Activated CD4-positive, CD25-positive, alpha-beta regulatory T cell treated with anti-CD3 and anti-CD28 coated beads, Interleukin-2, amount 50 U/mL, for 16 hours (primary cell): ENCODE measurements at regions not wholly inside any gene's neighbourhood (a gene's known extent, or its start where the extent isn't known, plus 50 kb on each side); places are given as distances from the start of the nearest gene placed in this dataset.
"Not testable (repeated sequence)": the region's sequence is repeated elsewhere in the genome, so short reads cannot be mapped to it uniquely, and the experiment has no call there.

Experiments
- DNase-seq: peaks from one replicate; pipeline ENCODE4 v3.0.0-alpha.2; 2020; ENCODE audit warnings: low read depth, low spot score

DNA sequence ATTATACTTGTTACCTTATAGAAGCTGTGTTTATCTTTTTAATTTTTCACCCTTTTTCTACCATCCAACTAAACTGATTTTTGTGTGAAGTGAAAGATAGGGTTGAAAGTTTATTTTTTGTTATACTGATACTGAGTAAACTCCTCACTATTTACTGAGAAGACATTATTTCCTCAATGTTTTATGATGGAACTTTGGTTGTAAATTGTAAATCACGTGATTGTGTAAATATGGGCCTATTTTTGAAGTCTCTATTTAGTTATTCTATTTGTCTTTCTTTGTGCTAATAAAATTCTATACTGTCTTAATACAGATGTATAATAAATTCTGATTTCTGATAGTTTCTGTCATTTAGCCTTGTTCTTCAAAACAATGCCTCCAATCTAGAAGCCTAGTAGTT lies 697.2 kb upstream of the SLC8A1 start:
- no peak for DNase-seq

DNA sequence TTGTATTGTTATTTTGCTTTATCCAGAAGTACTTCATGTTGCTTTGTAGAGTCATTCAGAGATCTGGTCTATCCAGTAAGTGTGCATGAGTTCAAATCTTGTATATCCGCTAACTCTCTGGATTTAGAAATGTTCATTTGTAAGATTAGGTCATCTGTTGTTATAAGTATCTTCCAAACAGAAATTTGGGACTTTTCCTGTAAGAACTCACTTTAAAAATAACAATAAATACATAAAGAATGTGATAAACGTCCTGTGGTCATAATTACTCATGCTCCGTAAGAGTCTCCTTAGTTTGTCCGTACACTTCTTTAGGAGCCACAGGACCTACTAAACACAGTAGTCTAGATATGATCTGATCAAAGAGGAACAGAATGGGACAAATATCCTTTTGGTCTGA lies 699.9 kb upstream of the SLC8A1 start:
- no peak for DNase-seq

- no peak for DNase-seq
Observed at GRCh38 chr2:41152318-41152717, 700.4 kb upstream of the SLC8A1 start.

- no peak for DNase-seq
Observed at GRCh38 chr2:41160439-41160838, 708.5 kb upstream of the SLC8A1 start.

- DNase-seq, result no peak
Observed at GRCh38 chr2:41167014-41167413, 715.1 kb upstream of the SLC8A1 start.

- no peak for DNase-seq
Observed at GRCh38 chr2:41169744-41170143, 717.9 kb upstream of the SLC8A1 start.

DNA sequence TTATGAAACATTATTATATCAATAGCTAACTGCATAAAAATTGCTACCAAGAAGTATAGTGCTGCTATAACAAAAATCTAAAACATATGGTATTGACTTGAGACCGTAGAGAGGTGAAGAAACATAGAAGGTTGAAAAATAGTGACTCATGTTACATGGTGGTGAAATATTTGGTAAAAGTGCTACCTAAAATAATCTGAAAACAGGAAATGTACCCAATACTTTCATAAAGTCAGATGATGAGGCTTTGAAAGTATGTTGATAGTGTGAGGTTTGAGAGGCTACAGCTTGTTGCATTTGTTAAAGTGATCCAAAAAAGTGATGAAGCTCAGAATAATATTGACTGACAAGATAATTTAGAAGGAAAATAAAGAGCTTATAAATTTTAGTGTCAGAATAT lies 718.7 kb upstream of the SLC8A1 start:
- no peak for DNase-seq

GRCh38 chr2:41180387-41180786 lies 728.5 kb upstream of the SLC8A1 start:
- no peak for DNase-seq

- DNase-seq, result no peak
Observed at GRCh38 chr2:41182961-41183360, 731.1 kb upstream of the SLC8A1 start.

- no peak for DNase-seq
Observed at GRCh38 chr2:41187376-41188122, 735.7 kb upstream of the SLC8A1 start.

DNA sequence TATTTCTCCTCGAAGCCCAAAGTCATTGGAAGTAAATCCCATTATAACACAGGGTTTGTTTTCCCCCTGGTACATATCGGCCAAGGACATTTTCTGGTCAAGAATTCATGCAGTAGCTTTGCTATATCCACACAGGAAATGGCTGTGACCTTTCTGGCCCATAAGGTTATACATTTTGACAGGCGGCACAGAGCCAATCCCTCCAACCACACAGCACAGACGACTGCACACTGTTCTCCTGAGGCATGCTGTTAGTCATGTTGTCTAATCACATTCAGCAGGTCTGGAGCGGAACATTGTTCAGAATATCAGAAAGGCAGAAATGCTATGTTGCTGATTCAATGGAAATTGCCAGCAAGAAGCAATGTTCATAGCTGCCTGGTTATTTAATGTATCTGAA lies 742.3 kb upstream of the SLC8A1 start:
- DNase-seq, result no peak

DNA sequence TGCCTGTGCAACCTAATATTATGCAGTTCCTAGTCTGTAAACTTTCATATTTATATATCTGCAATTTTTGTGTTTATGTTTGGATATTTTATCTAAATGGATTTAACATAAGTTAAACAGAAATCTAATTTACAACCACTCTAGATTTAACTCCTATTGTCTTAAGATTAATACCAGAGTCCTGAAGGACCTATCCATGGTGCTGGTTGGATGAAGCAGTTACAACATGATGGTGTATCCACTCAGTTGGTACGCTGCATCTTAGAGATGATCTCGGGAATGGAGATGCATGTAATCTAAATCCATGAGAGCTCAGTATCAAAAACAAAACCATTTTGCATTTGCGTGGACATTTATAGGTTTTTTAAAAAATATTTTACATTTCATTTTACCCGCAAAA lies 745.9 kb upstream of the SLC8A1 start:
- no peak for DNase-seq

- no peak for DNase-seq
Observed at GRCh38 chr2:41199334-41199733, 747.4 kb upstream of the SLC8A1 start.

GRCh38 chr2:41204315-41204714 lies 752.4 kb upstream of the SLC8A1 start:
- no peak for DNase-seq

DNA sequence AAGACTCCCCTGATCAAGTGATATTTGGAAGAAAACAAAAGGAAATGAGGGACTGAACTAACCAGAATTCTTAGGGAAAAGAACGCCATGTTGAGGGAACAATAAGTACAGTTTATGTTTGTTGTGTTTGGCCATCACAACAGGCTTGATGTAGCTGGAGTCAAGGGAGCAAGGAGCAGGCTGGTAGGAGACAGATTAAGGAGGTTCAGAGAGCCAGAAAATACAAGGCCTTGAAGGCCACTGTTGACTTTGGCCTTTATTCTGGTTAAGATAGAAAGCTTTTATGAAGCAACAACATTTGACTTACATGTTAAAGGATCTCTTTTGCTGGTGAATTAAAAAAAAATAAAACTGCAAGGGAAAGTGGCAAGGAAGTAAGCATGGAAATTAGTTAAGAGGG lies 754.1 kb upstream of the SLC8A1 start:
- DNase-seq, result no peak

DNA sequence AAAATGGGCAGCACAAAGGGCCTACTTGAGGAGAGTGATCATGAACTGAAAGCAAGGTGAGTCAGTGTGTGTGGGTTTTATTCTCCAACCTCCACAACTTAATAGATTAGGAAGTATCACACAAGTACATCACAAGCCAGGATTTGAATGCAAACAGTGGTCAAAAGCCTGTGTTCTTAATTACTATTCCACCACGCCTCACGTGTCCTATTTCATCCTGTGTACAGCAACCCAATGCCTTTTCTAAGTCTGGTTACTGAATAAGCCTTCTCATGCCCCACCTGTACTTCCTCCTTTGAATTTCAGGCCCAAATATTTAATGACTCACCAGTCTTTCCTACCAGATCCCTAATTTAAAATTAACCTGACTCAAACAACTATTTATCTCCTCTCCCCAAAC lies 755.7 kb upstream of the SLC8A1 start:
- DNase-seq, result no peak

- not testable (repeated sequence) for DNase-seq
Observed at GRCh38 chr2:41210030-41210429, 758.1 kb upstream of the SLC8A1 start.

GRCh38 chr2:41216978-41217377 lies 765.1 kb upstream of the SLC8A1 start:
- no peak for DNase-seq

GRCh38 chr2:41222593-41222992 lies 770.7 kb upstream of the SLC8A1 start:
- DNase-seq, result no peak

DNA sequence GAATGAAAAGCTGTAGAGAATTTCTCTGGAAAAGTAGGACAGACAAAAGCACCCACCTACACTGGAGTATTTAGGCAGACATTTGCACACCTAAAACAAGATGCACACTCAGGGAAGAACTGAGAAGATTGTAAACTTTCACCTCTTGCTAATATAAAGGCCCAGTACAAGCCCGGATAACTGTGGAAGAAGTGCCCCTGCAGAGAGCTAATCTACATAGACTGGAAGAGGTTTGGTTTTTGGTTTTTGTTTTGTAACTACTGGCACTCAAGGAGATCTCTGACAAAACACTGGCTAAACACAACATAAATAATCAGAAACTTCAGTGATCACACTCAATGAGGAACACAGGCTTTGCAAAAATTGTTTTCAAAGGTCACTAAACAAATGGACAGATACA lies 782.2 kb upstream of the SLC8A1 start:
- DNase-seq, result no peak

DNA sequence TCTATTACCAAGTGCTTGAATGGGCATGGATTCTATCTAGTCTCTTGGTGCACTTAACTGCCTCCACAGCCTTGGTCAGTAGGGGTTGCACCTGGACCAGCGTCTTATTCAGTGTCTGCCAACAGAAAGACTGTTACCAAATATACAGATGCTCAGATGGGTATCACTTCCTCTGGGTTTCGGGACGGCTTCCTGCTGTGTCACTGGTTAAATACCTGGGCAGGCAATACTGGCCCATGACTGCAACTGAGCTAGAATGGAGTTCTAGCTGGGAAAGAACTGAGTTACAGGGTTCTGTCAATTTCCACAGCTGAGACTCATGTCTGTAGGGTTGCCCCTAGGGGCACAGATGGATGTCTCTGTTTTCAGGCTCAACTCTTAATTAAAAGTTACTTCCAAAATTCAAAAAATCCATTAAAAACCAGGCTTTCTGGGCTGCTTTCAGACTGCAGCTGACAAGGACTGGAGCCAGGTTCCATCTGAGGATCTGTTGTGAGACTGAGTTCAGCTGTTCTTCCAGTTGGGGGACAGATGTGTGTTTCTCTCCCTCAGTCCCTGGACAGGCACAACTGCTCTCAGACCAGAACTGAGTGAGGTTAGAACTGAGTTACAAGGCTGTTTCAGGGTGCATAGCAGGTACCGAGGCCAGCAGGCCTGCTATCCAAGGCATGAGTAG lies 789.6 kb upstream of the SLC8A1 start:
- no peak for DNase-seq

DNA sequence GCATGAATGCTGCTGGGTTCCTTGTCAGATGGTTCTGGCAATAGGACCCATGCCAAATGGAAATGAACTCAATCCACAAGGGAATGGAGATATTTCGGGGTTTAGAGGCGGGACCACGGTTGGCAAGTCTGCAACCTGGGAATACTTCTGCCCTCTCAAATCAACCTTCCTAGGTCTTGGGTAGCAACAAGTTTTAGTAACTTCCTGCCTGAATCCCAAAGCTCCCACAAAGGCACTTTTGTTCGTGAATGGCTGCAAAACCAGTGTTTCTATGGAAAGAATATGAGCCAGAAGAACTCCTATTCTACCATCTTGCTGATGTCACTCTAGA lies 790.1 kb upstream of the SLC8A1 start:
- no peak for DNase-seq

DNA sequence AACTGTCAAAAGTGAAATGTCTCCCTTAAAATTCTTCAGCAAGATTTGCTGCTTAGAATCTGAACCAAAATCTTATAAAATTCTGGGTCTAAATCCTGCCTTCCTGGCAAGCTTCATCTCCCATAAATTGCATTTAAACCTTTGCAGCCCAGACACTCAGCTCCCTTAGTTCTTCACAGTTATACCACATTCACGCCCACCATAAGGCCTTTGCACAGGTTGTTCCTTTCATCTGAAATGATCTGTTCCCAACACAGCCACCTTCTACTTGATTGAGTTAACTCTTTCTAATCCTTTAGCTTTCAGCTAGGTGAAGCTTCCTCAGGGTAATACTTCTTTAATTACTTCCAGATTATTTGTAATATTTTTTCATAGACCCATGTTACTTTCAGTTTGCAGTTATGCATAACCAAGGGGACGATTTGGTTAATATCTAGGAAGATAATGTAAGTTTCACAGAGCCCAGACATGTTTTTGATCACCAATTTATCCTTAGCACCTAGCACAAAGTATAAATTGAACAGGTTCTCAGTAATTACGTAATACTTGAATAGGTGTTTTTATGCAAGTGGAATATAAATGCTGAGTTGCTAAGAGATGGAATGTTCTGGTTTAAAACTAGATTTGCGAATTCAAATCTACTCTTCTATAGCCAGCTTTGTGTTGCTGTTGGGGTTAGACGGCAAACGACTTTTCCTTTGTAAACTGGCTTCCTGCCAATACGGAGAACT lies 779.7 kb upstream of the PKDCC start:
- no peak for DNase-seq
